ENCODE measurements at regions not wholly inside any gene's neighbourhood (a gene's known extent, or its start where the extent isn't known, plus 50 kb on each side); places are given as distances from the start of the nearest gene placed in this dataset.

GRCh38 chr7:81167934-81168333, 249.1 kb upstream of the SEMA3C start:
- TF ChIP-seq, protein P1, sequence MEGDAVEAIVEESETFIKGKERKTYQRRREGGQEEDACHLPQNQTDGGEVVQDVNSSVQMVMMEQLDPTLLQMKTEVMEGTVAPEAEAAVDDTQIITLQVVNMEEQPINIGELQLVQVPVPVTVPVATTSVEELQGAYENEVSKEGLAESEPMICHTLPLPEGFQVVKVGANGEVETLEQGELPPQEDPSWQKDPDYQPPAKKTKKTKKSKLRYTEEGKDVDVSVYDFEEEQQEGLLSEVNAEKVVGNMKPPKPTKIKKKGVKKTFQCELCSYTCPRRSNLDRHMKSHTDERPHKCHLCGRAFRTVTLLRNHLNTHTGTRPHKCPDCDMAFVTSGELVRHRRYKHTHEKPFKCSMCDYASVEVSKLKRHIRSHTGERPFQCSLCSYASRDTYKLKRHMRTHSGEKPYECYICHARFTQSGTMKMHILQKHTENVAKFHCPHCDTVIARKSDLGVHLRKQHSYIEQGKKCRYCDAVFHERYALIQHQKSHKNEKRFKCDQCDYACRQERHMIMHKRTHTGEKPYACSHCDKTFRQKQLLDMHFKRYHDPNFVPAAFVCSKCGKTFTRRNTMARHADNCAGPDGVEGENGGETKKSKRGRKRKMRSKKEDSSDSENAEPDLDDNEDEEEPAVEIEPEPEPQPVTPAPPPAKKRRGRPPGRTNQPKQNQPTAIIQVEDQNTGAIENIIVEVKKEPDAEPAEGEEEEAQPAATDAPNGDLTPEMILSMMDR (IDR thresholded peaks at IDR 0.05) = no peak
- intact Hi-C loops (cut with DNase I) = no loop called here
- no peak for DNase-seq
- H3K4me1 ChIP-seq = no peaks in the 10 kb centered on the region
- ATAC-seq = no peak
- no peaks in the 10 kb centered on the region for H3K36me3 ChIP-seq
- H3K27ac ChIP-seq = no peak overlapping the region
- no peaks in the 10 kb centered on the region for H3K27me3 ChIP-seq
- WGBS, 2 donors = 85 to 96% methylated on average over 1 of the region's 1 CpG
- H3K4me3 ChIP-seq = no peak overlapping the region
- H3K9me3 ChIP-seq = no peaks in the 10 kb centered on the region

GRCh38 chr7:81165070-81165469, 246.2 kb upstream of the SEMA3C start:
- Histone ChIP-seq H3K27me3 (no peaks in the 10 kb centered on the region), H3K27ac (no peak overlapping the region), H3K4me3 (no peak overlapping the region), H3K36me3 (no peaks in the 10 kb centered on the region), H3K4me1 (peaks cover 0 to 6% (median 0%) of the 10 kb centered on the region in 9 donors), H3K9me3 (no peaks in the 10 kb centered on the region)
- intact Hi-C loops (cut with DNase I) = no loop called here
- DNase-seq (no peak), ATAC-seq (no peak)
- TF ChIP-seq, protein P1 (IDR thresholded peaks at IDR 0.05) = no peak
- WGBS, 2 donors = 74 to 84% methylated on average over 4 of the region's 4 CpGs

DNA sequence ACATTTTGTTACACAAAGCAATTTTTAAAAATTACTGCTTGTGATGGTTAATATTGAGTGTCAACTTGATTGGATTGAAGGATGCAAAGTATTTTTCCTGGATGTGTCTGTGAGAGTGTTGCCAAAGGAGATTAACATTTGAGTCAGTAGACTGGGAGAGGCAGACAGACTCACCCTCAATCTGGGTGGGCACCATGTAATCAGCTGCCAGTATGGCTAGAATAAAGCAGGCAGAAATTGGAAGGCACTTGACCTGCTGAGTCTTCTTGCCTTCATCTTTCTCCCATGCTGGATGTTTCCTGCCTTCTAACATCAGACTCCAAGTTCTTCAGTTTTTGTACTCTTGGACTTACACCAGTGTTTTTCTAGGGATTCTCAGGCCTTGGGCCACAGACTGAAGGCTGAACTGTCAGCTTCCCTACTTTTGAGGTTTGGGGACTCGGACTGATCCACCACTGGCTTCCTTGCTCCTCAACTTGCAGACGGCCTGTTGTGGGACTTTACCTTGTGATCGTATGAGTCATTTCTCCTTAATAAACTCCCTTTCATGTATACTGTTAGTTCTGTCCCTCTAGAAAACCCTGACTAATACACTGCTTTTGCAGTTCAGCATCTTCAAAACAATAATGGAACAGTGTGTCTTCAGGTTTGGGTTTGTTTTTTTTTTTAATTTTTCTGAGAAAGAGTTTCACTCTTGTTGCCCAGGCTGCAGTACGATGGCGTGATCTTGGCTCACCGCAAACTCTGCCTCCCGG, 244.1 kb upstream of the SEMA3C start:
- Histone ChIP-seq H3K4me3 (no peak overlapping the region), H3K27me3 (no peaks in the 10 kb centered on the region), H3K9me3 (no peaks in the 10 kb centered on the region), H3K36me3 (no peaks in the 10 kb centered on the region), H3K27ac (no peak overlapping the region), H3K4me1 (peaks cover 0 to 6% (median 0%) of the 10 kb centered on the region in 9 donors)
- DNase-seq (no peak), ATAC-seq (no peak)
- TF ChIP-seq, protein P1 (IDR thresholded peaks at IDR 0.05) = no peak
- WGBS, 2 donors = 88 to 90% methylated on average over 7 of the region's 7 CpGs
- intact Hi-C loops (cut with DNase I) = no loop called here

GRCh38 chr7:81162234-81162633, 243.4 kb upstream of the SEMA3C start:
- ATAC-seq = no peak
- H3K9me3 ChIP-seq = no peaks in the 10 kb centered on the region
- TF ChIP-seq, protein P1 (IDR thresholded peaks at IDR 0.05) = no peak

More at GRCh38 chr7:81162234-81162633, 243.4 kb upstream of the SEMA3C start:
- intact Hi-C loops (cut with DNase I) = no loop called here
- no peak overlapping the region for H3K27ac ChIP-seq
- WGBS, 2 donors = 82 to 87% methylated on average over 4 of the region's 4 CpGs
- no peak for DNase-seq
- no peaks in the 10 kb centered on the region for H3K27me3 ChIP-seq
- H3K4me1 ChIP-seq = peaks cover 0 to 6% (median 0%) of the 10 kb centered on the region in 9 donors
- no peak overlapping the region for H3K4me3 ChIP-seq
- H3K36me3 ChIP-seq = no peaks in the 10 kb centered on the region

Data from heart right ventricle (tissue), 16 donors.